ENCODE measurements at regions not wholly inside any gene's neighbourhood (a gene's known extent, or its start where the extent isn't known, plus 50 kb on each side); places are given as distances from the start of the nearest gene placed in this dataset.

DNA sequence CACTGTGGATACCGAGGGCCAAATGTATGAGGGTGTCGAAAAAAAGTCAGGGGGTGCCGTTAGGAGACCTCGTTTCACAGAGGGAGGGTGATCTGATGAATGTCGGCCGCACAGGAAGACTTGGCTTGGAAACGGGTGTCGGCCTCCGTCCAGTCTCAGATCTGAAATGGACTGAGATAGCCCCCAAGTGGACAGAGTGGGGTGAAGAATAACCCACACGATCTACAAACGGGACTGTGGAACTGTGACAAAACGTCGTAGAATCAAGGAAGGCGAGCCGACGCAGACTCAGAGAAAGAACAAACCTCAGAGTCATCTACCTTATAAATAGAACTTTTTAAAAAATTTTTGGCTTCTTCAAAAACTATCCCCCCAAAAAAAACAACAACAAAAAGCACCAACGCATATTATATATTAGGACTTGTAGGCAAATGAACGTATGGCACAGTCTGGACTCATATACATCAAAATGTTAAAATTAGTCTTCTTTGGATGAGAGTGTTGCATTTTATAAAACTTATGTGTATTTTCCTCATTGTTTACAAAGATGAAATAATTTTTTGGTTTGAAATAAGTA, 63.8 kb upstream of the IRF2 start:
- Histone ChIP-seq H3K27ac (replicated peaks) (peak overlapping the region; percentile 86), H3K4me3 (replicated peaks; ENCODE audit: insufficient read depth, low read length) (peak overlapping the region; percentile 44), H3K27me3 (ENCODE audit: insufficient read depth, poor library complexity, severe bottlenecking) (no peaks in the 10 kb centered on the region)
- no peak for TF ChIP-seq GABPA (IDR thresholded peaks at IDR 0.05; ENCODE audit: low read depth)
- TF ChIP-seq, protein P1, sequence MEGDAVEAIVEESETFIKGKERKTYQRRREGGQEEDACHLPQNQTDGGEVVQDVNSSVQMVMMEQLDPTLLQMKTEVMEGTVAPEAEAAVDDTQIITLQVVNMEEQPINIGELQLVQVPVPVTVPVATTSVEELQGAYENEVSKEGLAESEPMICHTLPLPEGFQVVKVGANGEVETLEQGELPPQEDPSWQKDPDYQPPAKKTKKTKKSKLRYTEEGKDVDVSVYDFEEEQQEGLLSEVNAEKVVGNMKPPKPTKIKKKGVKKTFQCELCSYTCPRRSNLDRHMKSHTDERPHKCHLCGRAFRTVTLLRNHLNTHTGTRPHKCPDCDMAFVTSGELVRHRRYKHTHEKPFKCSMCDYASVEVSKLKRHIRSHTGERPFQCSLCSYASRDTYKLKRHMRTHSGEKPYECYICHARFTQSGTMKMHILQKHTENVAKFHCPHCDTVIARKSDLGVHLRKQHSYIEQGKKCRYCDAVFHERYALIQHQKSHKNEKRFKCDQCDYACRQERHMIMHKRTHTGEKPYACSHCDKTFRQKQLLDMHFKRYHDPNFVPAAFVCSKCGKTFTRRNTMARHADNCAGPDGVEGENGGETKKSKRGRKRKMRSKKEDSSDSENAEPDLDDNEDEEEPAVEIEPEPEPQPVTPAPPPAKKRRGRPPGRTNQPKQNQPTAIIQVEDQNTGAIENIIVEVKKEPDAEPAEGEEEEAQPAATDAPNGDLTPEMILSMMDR (IDR thresholded peaks at IDR 0.05; ENCODE audit: insufficient read depth, low read length): peak; percentile 54
- DNase-seq (ENCODE audit: low read depth in 1 of 2, low spot score in 1 of 2): peak; percentile 86 to 92

DNA sequence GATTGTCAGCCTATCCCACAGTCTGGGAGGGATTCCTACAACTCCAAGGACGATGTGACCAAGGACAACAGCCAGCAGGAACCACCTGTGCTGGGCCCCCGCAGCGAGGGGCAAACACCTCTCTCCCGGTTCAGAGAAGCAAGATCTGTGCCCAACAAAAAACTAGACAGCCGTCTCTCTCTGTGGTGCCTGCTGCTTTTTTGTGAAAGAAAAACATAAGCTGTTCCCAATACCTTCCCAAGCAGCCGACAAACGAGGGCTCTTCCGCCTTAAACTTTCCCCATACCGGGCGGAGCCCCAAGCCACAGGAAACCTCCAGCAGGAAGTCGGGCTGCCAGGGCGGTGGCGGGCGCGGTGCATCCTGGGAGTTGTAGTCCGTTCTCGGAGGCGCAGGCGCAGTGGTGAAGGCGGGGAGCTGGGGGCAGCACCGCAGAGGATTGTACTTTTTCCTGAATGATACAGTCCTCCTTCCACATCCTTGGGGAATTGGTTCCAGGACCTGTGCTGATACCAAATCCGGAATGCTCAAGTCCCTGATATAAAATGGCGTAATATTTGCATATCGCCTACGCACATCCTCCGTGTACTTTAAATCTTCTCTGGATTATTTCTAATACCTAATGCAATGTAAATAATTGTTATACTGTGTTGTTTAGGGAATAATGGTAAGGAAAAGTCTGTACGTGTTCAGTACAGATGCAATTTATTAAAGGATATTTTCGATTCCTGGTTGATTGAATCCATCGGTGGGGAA, 63.1 kb upstream of the IRF2 start:
- peak; percentile 83 to 97 for DNase-seq (ENCODE audit: low read depth in 1 of 2, low spot score in 1 of 2)
- Histone ChIP-seq H3K27ac (replicated peaks) (peak overlapping the region; percentile 86), H3K27me3 (ENCODE audit: insufficient read depth, poor library complexity, severe bottlenecking) (no peaks in the 10 kb centered on the region), H3K4me3 (replicated peaks; ENCODE audit: insufficient read depth, low read length) (peak overlapping the region; percentile 44)
- TF ChIP-seq, protein P2, sequence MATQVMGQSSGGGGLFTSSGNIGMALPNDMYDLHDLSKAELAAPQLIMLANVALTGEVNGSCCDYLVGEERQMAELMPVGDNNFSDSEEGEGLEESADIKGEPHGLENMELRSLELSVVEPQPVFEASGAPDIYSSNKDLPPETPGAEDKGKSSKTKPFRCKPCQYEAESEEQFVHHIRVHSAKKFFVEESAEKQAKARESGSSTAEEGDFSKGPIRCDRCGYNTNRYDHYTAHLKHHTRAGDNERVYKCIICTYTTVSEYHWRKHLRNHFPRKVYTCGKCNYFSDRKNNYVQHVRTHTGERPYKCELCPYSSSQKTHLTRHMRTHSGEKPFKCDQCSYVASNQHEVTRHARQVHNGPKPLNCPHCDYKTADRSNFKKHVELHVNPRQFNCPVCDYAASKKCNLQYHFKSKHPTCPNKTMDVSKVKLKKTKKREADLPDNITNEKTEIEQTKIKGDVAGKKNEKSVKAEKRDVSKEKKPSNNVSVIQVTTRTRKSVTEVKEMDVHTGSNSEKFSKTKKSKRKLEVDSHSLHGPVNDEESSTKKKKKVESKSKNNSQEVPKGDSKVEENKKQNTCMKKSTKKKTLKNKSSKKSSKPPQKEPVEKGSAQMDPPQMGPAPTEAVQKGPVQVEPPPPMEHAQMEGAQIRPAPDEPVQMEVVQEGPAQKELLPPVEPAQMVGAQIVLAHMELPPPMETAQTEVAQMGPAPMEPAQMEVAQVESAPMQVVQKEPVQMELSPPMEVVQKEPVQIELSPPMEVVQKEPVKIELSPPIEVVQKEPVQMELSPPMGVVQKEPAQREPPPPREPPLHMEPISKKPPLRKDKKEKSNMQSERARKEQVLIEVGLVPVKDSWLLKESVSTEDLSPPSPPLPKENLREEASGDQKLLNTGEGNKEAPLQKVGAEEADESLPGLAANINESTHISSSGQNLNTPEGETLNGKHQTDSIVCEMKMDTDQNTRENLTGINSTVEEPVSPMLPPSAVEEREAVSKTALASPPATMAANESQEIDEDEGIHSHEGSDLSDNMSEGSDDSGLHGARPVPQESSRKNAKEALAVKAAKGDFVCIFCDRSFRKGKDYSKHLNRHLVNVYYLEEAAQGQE (IDR thresholded peaks at IDR 0.05; ENCODE audit: insufficient replicate concordance, low read depth): peak; percentile 31
- TF ChIP-seq SPI1 (IDR thresholded peaks at IDR 0.05; ENCODE audit: borderline replicate concordance, low read depth): peak; percentile 43; the same call in 1 of the 2 replicates
- TF ChIP-seq POLR2AphosphoS5 (IDR thresholded peaks at IDR 0.05; ENCODE audit: low read depth): peak; percentile 70; the same call in 1 of the 2 replicates
- TF ChIP-seq, protein P1 (IDR thresholded peaks at IDR 0.05; ENCODE audit: insufficient read depth, low read length): no peak
- TF ChIP-seq GABPA (IDR thresholded peaks at IDR 0.05; ENCODE audit: low read depth): peak; percentile 88

DNA sequence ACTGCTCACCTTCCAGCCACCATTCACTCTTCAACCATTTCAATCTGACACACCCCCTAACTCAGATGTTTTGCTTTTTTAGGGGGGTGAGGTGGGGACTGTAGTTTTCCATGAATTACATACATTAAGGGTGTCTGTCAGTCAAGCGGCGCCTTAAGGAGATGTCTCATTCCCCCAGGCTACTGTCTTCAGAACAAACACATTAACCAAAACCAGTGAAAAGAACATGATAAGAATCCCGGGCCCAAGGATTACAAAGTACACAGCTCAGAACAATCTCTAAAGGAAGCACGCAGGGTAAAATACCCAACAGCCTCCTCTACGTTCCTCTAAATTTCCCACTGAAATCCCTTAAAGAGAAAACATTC, 62.5 kb upstream of the IRF2 start:
- Histone ChIP-seq H3K27ac (replicated peaks) (peak overlapping the region; percentile 86), H3K27me3 (ENCODE audit: insufficient read depth, poor library complexity, severe bottlenecking) (no peaks in the 10 kb centered on the region), H3K4me3 (replicated peaks; ENCODE audit: insufficient read depth, low read length) (peak overlapping the region; percentile 44)
- no peak for DNase-seq (ENCODE audit: low read depth in 1 of 2, low spot score in 1 of 2)
- no peak for TF ChIP-seq GABPA (IDR thresholded peaks at IDR 0.05; ENCODE audit: low read depth)

DNA sequence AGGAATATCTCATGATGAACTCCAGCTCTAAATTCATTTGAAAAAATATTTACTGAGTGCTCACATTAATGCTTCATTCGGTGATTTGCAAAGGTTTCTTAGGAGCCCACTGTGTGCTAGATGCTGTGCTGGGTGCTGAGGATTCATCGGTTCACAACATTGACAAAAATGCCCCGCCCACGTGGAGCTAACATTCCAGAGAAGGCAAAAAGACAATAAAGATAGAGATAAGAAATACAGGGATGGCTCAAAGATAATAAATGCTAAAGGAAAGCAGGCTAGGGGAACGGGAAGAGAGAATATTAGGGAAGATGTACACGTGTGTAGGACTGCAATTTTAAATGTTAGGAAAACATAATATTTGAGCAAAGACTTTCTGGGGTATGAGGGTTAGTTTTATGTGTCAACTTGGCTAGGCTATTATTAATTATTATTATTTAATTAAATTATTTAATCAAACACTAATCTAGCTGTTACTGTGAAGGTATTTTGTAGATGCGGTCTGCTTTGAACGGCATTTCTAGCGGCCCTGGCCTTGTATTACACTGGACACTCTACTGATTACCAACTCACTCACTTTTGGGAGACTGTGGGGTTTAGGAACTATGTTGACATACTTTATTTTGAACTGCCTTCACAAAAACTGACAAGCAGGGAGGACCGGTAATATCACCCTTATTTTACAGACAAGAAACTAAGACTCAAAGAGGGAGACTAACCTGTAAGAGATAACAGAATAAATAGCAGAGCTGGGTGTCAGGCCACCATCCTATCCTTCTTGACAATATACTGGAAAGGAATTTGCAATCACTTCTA, 61.9 kb upstream of the IRF2 start:
- peak overlapping the region; percentile 44 for H3K4me3 ChIP-seq (replicated peaks; ENCODE audit: insufficient read depth, low read length)
- H3K27me3 ChIP-seq (ENCODE audit: insufficient read depth, poor library complexity, severe bottlenecking): no peaks in the 10 kb centered on the region

More for the DNA sequence above, 61.9 kb upstream of the IRF2 start:
- TF ChIP-seq GABPA (IDR thresholded peaks at IDR 0.05; ENCODE audit: low read depth) (no peak), POLR2AphosphoS5 (IDR thresholded peaks at IDR 0.05; ENCODE audit: low read depth) (no peak), SPI1 (IDR thresholded peaks at IDR 0.05; ENCODE audit: borderline replicate concordance, low read depth) (no peak)
- TF ChIP-seq, protein P2 (IDR thresholded peaks at IDR 0.05; ENCODE audit: insufficient replicate concordance, low read depth): no peak
- TF ChIP-seq, protein P1 (IDR thresholded peaks at IDR 0.05; ENCODE audit: insufficient read depth, low read length): no peak
- no peak for DNase-seq (ENCODE audit: low read depth in 1 of 2, low spot score in 1 of 2)
- H3K27ac ChIP-seq (replicated peaks): peak overlapping the region; percentile 86
